ENCODE measurements at regions not wholly inside any gene's neighbourhood (a gene's known extent, or its start where the extent isn't known, plus 50 kb on each side); places are given as distances from the start of the nearest gene placed in this dataset.

- H3K4me3 ChIP-seq (ENCODE audit: low read length), result no peak overlapping the region
- no peaks in the 10 kb centered on the region for H3F3A ChIP-seq (ENCODE audit: insufficient read depth, low read length, poor library complexity, severe bottlenecking)
- H4K20me1 ChIP-seq (ENCODE audit: insufficient read depth), result no peaks in the 10 kb centered on the region
- no peaks in the 10 kb centered on the region for H3K79me2 ChIP-seq (replicated peaks; ENCODE audit: insufficient read depth, low read length)
- no peaks in the 10 kb centered on the region for H3K36me3 ChIP-seq (ENCODE audit: insufficient read depth, low read length)
- H3K4me2 ChIP-seq (ENCODE audit: low read length), result no peak overlapping the region
- peaks cover 8% of the 10 kb centered on the region for H3K9me3 ChIP-seq (ENCODE audit: low read length)
- no peak for TF ChIP-seq RAD21 (conservative IDR thresholded peaks at IDR 0.05)
- TF ChIP-seq EP300 (conservative IDR thresholded peaks at IDR 0.05; ENCODE audit: poor library complexity, severe bottlenecking), result no peak
- TF ChIP-seq CTCF (IDR thresholded peaks at IDR 0.05; ENCODE audit: poor library complexity, severe bottlenecking), result no peak
- no peak for TF ChIP-seq TAF1 (IDR thresholded peaks at IDR 0.05; ENCODE audit: low read depth)
- no peak for TF ChIP-seq EZH2 (IDR thresholded peaks at IDR 0.05; ENCODE audit: borderline replicate concordance, insufficient read depth, low read length, poor library complexity, severe bottlenecking)
- TF ChIP-seq REST (IDR thresholded peaks at IDR 0.05; ENCODE audit: borderline replicate concordance), result no peak
- no peak for TF ChIP-seq SMC3 (conservative IDR thresholded peaks at IDR 0.05; ENCODE audit: poor library complexity)
- TF ChIP-seq POLR2AphosphoS5 (IDR thresholded peaks at IDR 0.05), result no peak
- no peak for TF ChIP-seq MXI1 (conservative IDR thresholded peaks at IDR 0.05; ENCODE audit: poor library complexity, severe bottlenecking)
- no peaks in the 10 kb centered on the region for H3K27me3 ChIP-seq (ENCODE audit: insufficient read depth, low read depth, low read length)
- H3K27ac ChIP-seq (ENCODE audit: low read length), result no peak overlapping the region
- H3K9ac ChIP-seq (ENCODE audit: low read length), result no peak overlapping the region
- no peaks in the 10 kb centered on the region for H3K9me2 ChIP-seq (ENCODE audit: insufficient read depth, low read length)
- H2AFZ ChIP-seq (ENCODE audit: low read depth, low read length), result no peak overlapping the region
These were observed 716.0 kb upstream of the TBX3 start for GRCh38 chr12:115400011-115400410.

- no peak overlapping the region for H3K4me3 ChIP-seq (ENCODE audit: low read length)
- no peak for TF ChIP-seq TAF1 (IDR thresholded peaks at IDR 0.05; ENCODE audit: low read depth)
- no peak for TF ChIP-seq EZH2 (IDR thresholded peaks at IDR 0.05; ENCODE audit: borderline replicate concordance, insufficient read depth, low read length, poor library complexity, severe bottlenecking)
- TF ChIP-seq REST (IDR thresholded peaks at IDR 0.05; ENCODE audit: borderline replicate concordance), result no peak
- no peak for TF ChIP-seq SMC3 (conservative IDR thresholded peaks at IDR 0.05; ENCODE audit: poor library complexity)
- no peak for TF ChIP-seq CTCF (IDR thresholded peaks at IDR 0.05; ENCODE audit: poor library complexity, severe bottlenecking)
- TF ChIP-seq MXI1 (conservative IDR thresholded peaks at IDR 0.05; ENCODE audit: poor library complexity, severe bottlenecking), result no peak
- no peak for TF ChIP-seq EP300 (conservative IDR thresholded peaks at IDR 0.05; ENCODE audit: poor library complexity, severe bottlenecking)
- no peak for TF ChIP-seq POLR2AphosphoS5 (IDR thresholded peaks at IDR 0.05)
- no peak for TF ChIP-seq RAD21 (conservative IDR thresholded peaks at IDR 0.05)
- H3K9me2 ChIP-seq (ENCODE audit: insufficient read depth, low read length), result no peaks in the 10 kb centered on the region
- no peak overlapping the region for H3K9ac ChIP-seq (ENCODE audit: low read length)
- no peaks in the 10 kb centered on the region for H3K36me3 ChIP-seq (ENCODE audit: insufficient read depth, low read length)
- no peak overlapping the region for H2AFZ ChIP-seq (ENCODE audit: low read depth, low read length)
- H3K79me2 ChIP-seq (replicated peaks; ENCODE audit: insufficient read depth, low read length), result no peaks in the 10 kb centered on the region
- no peaks in the 10 kb centered on the region for H3F3A ChIP-seq (ENCODE audit: insufficient read depth, low read length, poor library complexity, severe bottlenecking)
- H3K27me3 ChIP-seq (ENCODE audit: insufficient read depth, low read depth, low read length), result no peaks in the 10 kb centered on the region
- no peak overlapping the region for H3K4me2 ChIP-seq (ENCODE audit: low read length)
- no peak overlapping the region for H3K27ac ChIP-seq (ENCODE audit: low read length)
- H4K20me1 ChIP-seq (ENCODE audit: insufficient read depth), result no peaks in the 10 kb centered on the region
- H3K9me3 ChIP-seq (ENCODE audit: low read length), result peaks cover 8% of the 10 kb centered on the region
These were observed 714.4 kb upstream of the TBX3 start for GRCh38 chr12:115398311-115398781.
